ENCODE measurements at regions not wholly inside any gene's neighbourhood (a gene's known extent, or its start where the extent isn't known, plus 50 kb on each side); places are given as distances from the start of the nearest gene placed in this dataset.
"Not testable (repeated sequence)": the region's sequence is repeated elsewhere in the genome, so short reads cannot be mapped to it uniquely, and the experiment has no call there.

DNA sequence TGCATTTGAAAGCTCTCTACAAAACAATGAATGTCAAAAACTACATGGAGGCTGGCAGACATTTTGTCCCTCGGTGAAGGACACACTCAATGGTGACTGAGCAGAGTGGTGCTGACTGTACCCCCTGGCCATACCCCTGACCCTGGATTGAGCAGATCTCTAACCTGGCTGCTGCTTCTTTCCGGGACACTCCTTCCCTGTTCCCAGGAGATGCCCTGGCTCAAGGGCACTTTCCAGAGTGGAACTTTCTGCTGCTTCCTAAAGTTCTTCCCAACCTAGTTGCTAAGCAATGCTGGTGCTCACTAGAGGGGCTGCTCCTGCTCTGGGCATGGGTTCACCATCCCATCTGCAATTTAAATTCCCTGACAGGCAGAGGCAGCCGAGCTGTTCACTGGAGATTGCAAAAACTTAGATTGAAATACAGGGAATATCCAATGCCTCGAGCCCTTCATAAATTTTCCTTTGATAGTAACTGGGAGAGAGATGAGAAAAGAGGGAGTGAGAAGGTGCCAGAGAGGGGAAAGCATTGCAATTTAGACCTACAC is 384.3 kb upstream of the PODXL start:
- no peaks in the 10 kb centered on the region for H3K9me3 ChIP-seq (ENCODE audit: control insufficient read depth, low read length)
- H3K4me1 ChIP-seq (ENCODE audit: control insufficient read depth, insufficient read depth, low read length, poor library complexity, severe bottlenecking), result no peaks in the 10 kb centered on the region
- no peaks in the 10 kb centered on the region for H3K27me3 ChIP-seq (replicated peaks; ENCODE audit: control insufficient read depth, insufficient read depth, low read length, poor library complexity, severe bottlenecking)
- H3K27ac ChIP-seq (ENCODE audit: insufficient read depth, low read length, poor library complexity, severe bottlenecking), result no peak overlapping the region
- DNase-seq, result no peak
- no peak overlapping the region for H3K4me3 ChIP-seq (ENCODE audit: insufficient read depth, low read depth, low read length, poor library complexity, severe bottlenecking)
- H3K36me3 ChIP-seq (ENCODE audit: control insufficient read depth, insufficient read depth, low read length), result no peaks in the 10 kb centered on the region

DNA sequence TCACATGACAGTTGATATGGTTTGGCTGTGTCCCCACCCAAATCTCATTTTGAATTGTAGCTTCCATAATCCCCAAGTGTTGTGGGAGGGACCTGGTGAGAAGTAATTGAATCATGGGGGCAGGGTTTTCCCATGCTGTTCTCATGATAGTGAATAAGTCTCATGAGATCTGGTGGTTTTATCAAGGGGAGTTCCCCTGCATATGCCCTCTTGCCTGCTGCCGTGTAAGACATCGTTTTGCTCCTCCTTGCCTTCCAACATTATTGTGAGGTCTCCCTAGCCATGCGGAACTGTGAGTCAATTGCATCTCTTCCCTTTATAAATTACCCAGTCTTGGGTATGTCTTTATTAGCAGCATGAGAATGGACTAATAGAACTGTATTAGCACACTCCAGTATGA is 382.4 kb upstream of the PODXL start:
- H3K4me1 ChIP-seq (ENCODE audit: control insufficient read depth, insufficient read depth, low read length, poor library complexity, severe bottlenecking); H3K36me3 ChIP-seq (ENCODE audit: control insufficient read depth, insufficient read depth, low read length); H3K27me3 ChIP-seq (replicated peaks; ENCODE audit: control insufficient read depth, insufficient read depth, low read length, poor library complexity, severe bottlenecking); H3K4me3 ChIP-seq (ENCODE audit: insufficient read depth, low read depth, low read length, poor library complexity, severe bottlenecking); H3K27ac ChIP-seq (ENCODE audit: insufficient read depth, low read length, poor library complexity, severe bottlenecking); DNase-seq; H3K9me3 ChIP-seq (ENCODE audit: control insufficient read depth, low read length): not testable (repeated sequence)

- Histone ChIP-seq H3K4me1 (ENCODE audit: control insufficient read depth, insufficient read depth, low read length, poor library complexity, severe bottlenecking) (no peaks in the 10 kb centered on the region), H3K27ac (ENCODE audit: insufficient read depth, low read length, poor library complexity, severe bottlenecking) (no peak overlapping the region), H3K27me3 (replicated peaks; ENCODE audit: control insufficient read depth, insufficient read depth, low read length, poor library complexity, severe bottlenecking) (no peaks in the 10 kb centered on the region), H3K9me3 (ENCODE audit: control insufficient read depth, low read length) (no peaks in the 10 kb centered on the region), H3K4me3 (ENCODE audit: insufficient read depth, low read depth, low read length, poor library complexity, severe bottlenecking) (no peak overlapping the region), H3K36me3 (ENCODE audit: control insufficient read depth, insufficient read depth, low read length) (no peaks in the 10 kb centered on the region)
- DNase-seq, result no peak
These were observed 381.4 kb upstream of the PODXL start for GRCh38 chr7:131937868-131938267.

DNA sequence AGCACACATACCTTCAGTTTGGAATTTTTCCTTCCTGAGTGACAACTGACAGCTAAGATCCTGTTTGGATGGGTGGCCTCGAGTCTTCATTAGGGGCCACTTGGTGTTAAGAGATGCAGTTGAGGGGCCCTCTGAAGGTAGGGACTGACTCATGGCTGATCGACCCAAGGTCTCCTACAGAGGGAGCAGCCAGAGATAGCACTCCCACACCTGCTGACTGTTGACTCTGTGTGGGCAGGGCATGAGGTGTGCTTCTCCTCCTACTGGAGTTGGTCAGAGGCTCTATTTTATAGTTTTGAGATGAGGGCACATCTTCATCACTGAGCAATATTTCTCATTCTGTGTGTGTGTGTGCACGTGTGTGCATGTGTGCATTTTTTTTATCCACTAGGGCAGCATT is 378.8 kb upstream of the PODXL start:
- no peaks in the 10 kb centered on the region for H3K9me3 ChIP-seq (ENCODE audit: control insufficient read depth, low read length)
- no peaks in the 10 kb centered on the region for H3K27me3 ChIP-seq (replicated peaks; ENCODE audit: control insufficient read depth, insufficient read depth, low read length, poor library complexity, severe bottlenecking)
- no peaks in the 10 kb centered on the region for H3K4me1 ChIP-seq (ENCODE audit: control insufficient read depth, insufficient read depth, low read length, poor library complexity, severe bottlenecking)
- H3K36me3 ChIP-seq (ENCODE audit: control insufficient read depth, insufficient read depth, low read length), result no peaks in the 10 kb centered on the region
- DNase-seq, result no peak
- H3K4me3 ChIP-seq (ENCODE audit: insufficient read depth, low read depth, low read length, poor library complexity, severe bottlenecking), result no peak overlapping the region
- H3K27ac ChIP-seq (ENCODE audit: insufficient read depth, low read length, poor library complexity, severe bottlenecking), result no peak overlapping the region

GRCh38 chr7:131934452-131934851 is 378.0 kb upstream of the PODXL start:
- H3K27ac ChIP-seq (ENCODE audit: insufficient read depth, low read length, poor library complexity, severe bottlenecking), result no peak overlapping the region
- DNase-seq, result no peak
- H3K4me3 ChIP-seq (ENCODE audit: insufficient read depth, low read depth, low read length, poor library complexity, severe bottlenecking), result no peak overlapping the region
- H3K4me1 ChIP-seq (ENCODE audit: control insufficient read depth, insufficient read depth, low read length, poor library complexity, severe bottlenecking), result no peaks in the 10 kb centered on the region
- no peaks in the 10 kb centered on the region for H3K9me3 ChIP-seq (ENCODE audit: control insufficient read depth, low read length)
- H3K36me3 ChIP-seq (ENCODE audit: control insufficient read depth, insufficient read depth, low read length), result no peaks in the 10 kb centered on the region
- H3K27me3 ChIP-seq (replicated peaks; ENCODE audit: control insufficient read depth, insufficient read depth, low read length, poor library complexity, severe bottlenecking), result no peaks in the 10 kb centered on the region

DNA sequence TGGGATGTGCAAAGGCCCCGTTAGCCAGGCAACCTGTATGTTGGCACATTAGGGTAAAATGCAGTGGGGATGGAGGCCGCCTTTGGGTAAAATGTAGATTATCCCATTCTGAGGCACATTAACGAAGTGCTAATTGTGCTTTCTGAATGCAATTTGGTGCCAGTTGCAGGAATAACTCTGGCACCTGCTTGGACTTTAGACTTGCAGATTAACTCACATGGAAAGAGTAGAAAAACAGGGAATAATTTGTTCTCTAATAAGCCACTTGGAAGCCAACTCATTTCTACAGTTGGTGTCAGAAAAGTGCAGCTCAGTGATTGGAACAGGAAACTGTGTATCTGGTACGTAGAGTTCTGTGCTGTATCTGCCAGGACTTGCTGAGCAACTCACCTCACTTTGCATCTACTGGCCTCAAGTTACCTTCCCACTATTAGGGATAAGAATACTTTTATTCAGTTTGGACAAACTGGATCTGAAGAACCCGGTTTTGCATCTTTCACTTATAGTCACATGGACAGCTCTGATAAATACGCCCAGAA is 377.4 kb upstream of the PODXL start:
- no peak for DNase-seq
- no peak overlapping the region for H3K27ac ChIP-seq (ENCODE audit: insufficient read depth, low read length, poor library complexity, severe bottlenecking)
- no peak overlapping the region for H3K4me3 ChIP-seq (ENCODE audit: insufficient read depth, low read depth, low read length, poor library complexity, severe bottlenecking)
- no peaks in the 10 kb centered on the region for H3K27me3 ChIP-seq (replicated peaks; ENCODE audit: control insufficient read depth, insufficient read depth, low read length, poor library complexity, severe bottlenecking)
- H3K4me1 ChIP-seq (ENCODE audit: control insufficient read depth, insufficient read depth, low read length, poor library complexity, severe bottlenecking), result no peaks in the 10 kb centered on the region
- no peaks in the 10 kb centered on the region for H3K9me3 ChIP-seq (ENCODE audit: control insufficient read depth, low read length)
- no peaks in the 10 kb centered on the region for H3K36me3 ChIP-seq (ENCODE audit: control insufficient read depth, insufficient read depth, low read length)

- H3K9me3 ChIP-seq (ENCODE audit: control insufficient read depth, low read length); H3K27ac ChIP-seq (ENCODE audit: insufficient read depth, low read length, poor library complexity, severe bottlenecking); H3K36me3 ChIP-seq (ENCODE audit: control insufficient read depth, insufficient read depth, low read length); H3K27me3 ChIP-seq (replicated peaks; ENCODE audit: control insufficient read depth, insufficient read depth, low read length, poor library complexity, severe bottlenecking); H3K4me1 ChIP-seq (ENCODE audit: control insufficient read depth, insufficient read depth, low read length, poor library complexity, severe bottlenecking); DNase-seq; H3K4me3 ChIP-seq (ENCODE audit: insufficient read depth, low read depth, low read length, poor library complexity, severe bottlenecking): not testable (repeated sequence)
These were observed 376.8 kb upstream of the PODXL start for GRCh38 chr7:131933219-131933618.

DNA sequence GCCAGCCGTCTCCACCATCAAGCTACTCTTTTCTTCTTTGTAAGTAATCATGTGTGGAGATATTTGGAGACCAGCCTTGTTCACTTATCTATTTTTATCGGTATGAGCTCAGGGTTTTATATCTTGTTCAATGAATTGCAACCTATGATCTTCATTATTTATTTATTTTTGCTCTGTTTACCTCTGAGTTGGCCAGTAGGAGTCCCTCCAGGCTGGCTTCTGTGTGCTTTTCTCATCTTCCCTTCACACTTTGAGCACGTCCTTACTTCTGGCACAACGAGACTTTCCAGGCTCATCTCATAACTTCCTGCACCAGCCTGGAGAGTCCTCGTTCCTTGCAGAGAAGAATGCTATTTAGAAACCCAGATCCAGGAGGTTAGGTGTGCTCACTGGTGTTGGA is 375.8 kb upstream of the PODXL start:
- Histone ChIP-seq H3K9me3 (ENCODE audit: control insufficient read depth, low read length) (no peaks in the 10 kb centered on the region), H3K4me1 (ENCODE audit: control insufficient read depth, insufficient read depth, low read length, poor library complexity, severe bottlenecking) (no peaks in the 10 kb centered on the region), H3K27me3 (replicated peaks; ENCODE audit: control insufficient read depth, insufficient read depth, low read length, poor library complexity, severe bottlenecking) (no peaks in the 10 kb centered on the region), H3K4me3 (ENCODE audit: insufficient read depth, low read depth, low read length, poor library complexity, severe bottlenecking) (no peak overlapping the region), H3K36me3 (ENCODE audit: control insufficient read depth, insufficient read depth, low read length) (no peaks in the 10 kb centered on the region), H3K27ac (ENCODE audit: insufficient read depth, low read length, poor library complexity, severe bottlenecking) (no peak overlapping the region)
- DNase-seq, result no peak

DNA sequence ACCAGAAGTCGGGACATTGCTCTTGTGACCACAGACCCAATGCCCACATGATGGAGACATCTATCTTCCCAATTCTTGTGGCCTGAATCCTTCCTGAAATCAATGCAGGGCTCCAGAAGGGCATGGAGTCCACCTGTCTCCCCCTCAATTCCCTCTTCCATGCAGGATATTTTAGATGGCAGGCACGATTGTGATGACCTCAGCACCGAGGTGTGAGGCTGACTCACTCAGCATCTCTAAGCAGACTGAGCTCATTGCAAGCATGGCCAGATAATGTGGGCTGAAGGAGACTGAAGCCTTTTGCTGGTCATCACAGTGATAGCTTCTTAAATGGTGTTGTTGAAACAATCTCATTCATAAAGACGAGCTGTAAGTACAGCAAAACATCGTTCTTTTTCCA is 374.9 kb upstream of the PODXL start:
- no peaks in the 10 kb centered on the region for H3K36me3 ChIP-seq (ENCODE audit: control insufficient read depth, insufficient read depth, low read length)
- no peak for DNase-seq

DNA sequence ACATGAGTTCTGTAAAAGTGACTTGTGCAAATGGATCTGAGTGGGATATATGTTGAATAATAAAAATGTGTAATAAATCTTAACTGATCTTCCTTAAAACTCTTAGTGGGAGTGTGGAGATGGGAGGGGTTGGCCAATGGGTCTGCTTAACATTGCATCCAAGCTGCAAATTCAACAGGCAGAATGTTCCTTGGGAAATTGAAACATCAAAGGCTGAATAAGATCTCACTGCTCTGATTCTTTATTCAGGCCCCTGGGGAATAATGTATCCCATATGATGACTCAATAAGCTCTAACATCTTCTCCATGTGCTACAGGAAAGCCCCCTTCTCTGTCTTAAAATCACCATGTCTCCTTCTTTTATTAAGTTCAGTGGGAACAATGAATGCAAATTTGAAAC is 373.2 kb upstream of the PODXL start:
- Histone ChIP-seq H3K4me3 (ENCODE audit: insufficient read depth, low read depth, low read length, poor library complexity, severe bottlenecking) (no peak overlapping the region), H3K4me1 (ENCODE audit: control insufficient read depth, insufficient read depth, low read length, poor library complexity, severe bottlenecking) (no peaks in the 10 kb centered on the region), H3K36me3 (ENCODE audit: control insufficient read depth, insufficient read depth, low read length) (no peaks in the 10 kb centered on the region), H3K9me3 (ENCODE audit: control insufficient read depth, low read length) (no peaks in the 10 kb centered on the region), H3K27me3 (replicated peaks; ENCODE audit: control insufficient read depth, insufficient read depth, low read length, poor library complexity, severe bottlenecking) (no peaks in the 10 kb centered on the region), H3K27ac (ENCODE audit: insufficient read depth, low read length, poor library complexity, severe bottlenecking) (no peak overlapping the region)
- DNase-seq, result no peak

More for the DNA sequence above, 374.9 kb upstream of the PODXL start:
- Histone ChIP-seq H3K9me3 (ENCODE audit: control insufficient read depth, low read length) (no peaks in the 10 kb centered on the region), H3K4me1 (ENCODE audit: control insufficient read depth, insufficient read depth, low read length, poor library complexity, severe bottlenecking) (no peaks in the 10 kb centered on the region), H3K27me3 (replicated peaks; ENCODE audit: control insufficient read depth, insufficient read depth, low read length, poor library complexity, severe bottlenecking) (no peaks in the 10 kb centered on the region), H3K4me3 (ENCODE audit: insufficient read depth, low read depth, low read length, poor library complexity, severe bottlenecking) (no peak overlapping the region), H3K27ac (ENCODE audit: insufficient read depth, low read length, poor library complexity, severe bottlenecking) (no peak overlapping the region)
